Ovary (tissue), 3 donors: ENCODE measurements at regions not wholly inside any gene's neighbourhood (a gene's known extent, or its start where the extent isn't known, plus 50 kb on each side); places are given as distances from the start of the nearest gene placed in this dataset.

Experiments used
- POLR2A ChIP-seq: fragments of 450-650 bp; IDR thresholded peaks from one replicate; pipeline ENCODE4 v1.6.1; 2017; ENCODE audit warnings: antibody characterized with exemption, mild to moderate bottlenecking, moderate library complexity
- TF ChIP-seq, protein P1 (sequence below), 3 donors: fragments of 450-650 bp in 2 of 3; fragments of 200-600 bp in 1 of 3; IDR thresholded peaks; one replicate each; pipeline versions ENCODE4 v1.5.1 to v1.8.0; 2016 to 2022; ENCODE audit warnings: antibody characterized with exemption in 3 of 3, mild to moderate bottlenecking in 1 of 3
- donor health status: DM: no; HTN: no; CAD: no.

DNA sequence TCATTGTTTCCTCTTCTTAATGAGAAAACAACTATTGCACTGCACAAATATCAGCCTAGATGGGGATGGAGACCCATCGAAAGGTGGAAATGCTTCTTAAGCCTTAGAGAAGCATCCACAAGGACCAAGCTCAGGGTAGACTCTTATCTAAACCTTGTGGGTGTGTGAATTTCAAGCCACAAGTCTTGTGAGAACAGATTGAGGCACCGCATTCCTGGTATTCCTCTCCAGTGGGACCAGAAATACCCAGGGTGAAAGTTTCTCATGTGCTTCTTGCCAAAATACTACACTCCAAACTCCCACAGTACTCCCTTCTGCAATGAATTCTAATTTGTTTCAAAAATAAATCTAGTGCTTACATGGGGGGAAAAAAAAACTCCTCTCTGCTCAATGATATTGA is 375.6 kb downstream of the PDGFC start:
- TF ChIP-seq, protein P1, sequence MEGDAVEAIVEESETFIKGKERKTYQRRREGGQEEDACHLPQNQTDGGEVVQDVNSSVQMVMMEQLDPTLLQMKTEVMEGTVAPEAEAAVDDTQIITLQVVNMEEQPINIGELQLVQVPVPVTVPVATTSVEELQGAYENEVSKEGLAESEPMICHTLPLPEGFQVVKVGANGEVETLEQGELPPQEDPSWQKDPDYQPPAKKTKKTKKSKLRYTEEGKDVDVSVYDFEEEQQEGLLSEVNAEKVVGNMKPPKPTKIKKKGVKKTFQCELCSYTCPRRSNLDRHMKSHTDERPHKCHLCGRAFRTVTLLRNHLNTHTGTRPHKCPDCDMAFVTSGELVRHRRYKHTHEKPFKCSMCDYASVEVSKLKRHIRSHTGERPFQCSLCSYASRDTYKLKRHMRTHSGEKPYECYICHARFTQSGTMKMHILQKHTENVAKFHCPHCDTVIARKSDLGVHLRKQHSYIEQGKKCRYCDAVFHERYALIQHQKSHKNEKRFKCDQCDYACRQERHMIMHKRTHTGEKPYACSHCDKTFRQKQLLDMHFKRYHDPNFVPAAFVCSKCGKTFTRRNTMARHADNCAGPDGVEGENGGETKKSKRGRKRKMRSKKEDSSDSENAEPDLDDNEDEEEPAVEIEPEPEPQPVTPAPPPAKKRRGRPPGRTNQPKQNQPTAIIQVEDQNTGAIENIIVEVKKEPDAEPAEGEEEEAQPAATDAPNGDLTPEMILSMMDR (IDR thresholded peaks at IDR 0.05): no peak
- TF ChIP-seq POLR2A: no peak
